IMR-90 (cell line): ENCODE measurements at regions not wholly inside any gene's neighbourhood (a gene's known extent, or its start where the extent isn't known, plus 50 kb on each side); places are given as distances from the start of the nearest gene placed in this dataset.

Experiments used
- ATAC-seq: fragments of 200-7000 bp; cut with Tn5 transposase; 2 replicates; pipeline ENCODE4 v1.9.1; 2020; ENCODE audit warnings: low read depth, mild to moderate bottlenecking, moderate library complexity
- BruUV-seq: library from RNA; stranded (reverse); fragments of 400-500 nt; replicated peaks from 2 replicates; lab custom pipeline; 2021; lab: Mats Ljungman, UMichigan
- CTCF ChIA-PET: fragments of 300-600 bp; formaldehyde crosslinking; extraction: SDS; loops from one replicate; lab custom pipeline; 2021; ENCODE audit warnings: antibody characterized with exemption; lab: Yijun Ruan, JAX
- POLR2A ChIA-PET: fragments of 300-600 bp; sonication (Branson Sonifier 250); formaldehyde crosslinking; loops from one replicate; lab custom pipeline; 2022; ENCODE audit warnings: antibody characterized with exemption; ENCODE audit not compliant: unreplicated experiment; lab: Charles Lee
- DNase-seq: peaks from one replicate; pipeline ENCODE4 v3.0.0; 2013
- H2AFZ ChIP-seq: replicated peaks from 2 replicates; pipeline ENCODE3; 2013; ENCODE audit warnings: low read length, mild to moderate bottlenecking; ENCODE audit not compliant: poor library complexity
- H2AK5ac ChIP-seq: 2 replicates; pipeline ENCODE4 v1.6.1; 2013; ENCODE audit warnings: low read depth, low read length, inconsistent platforms
- H2AK9ac ChIP-seq: replicated peaks from 2 replicates; pipeline ENCODE3; 2013; ENCODE audit warnings: mild to moderate bottlenecking, low read depth, low read length, moderate library complexity; ENCODE audit not compliant: poor library complexity
- H2BK120ac ChIP-seq: 2 replicates; pipeline ENCODE4 v1.6.1; 2013; ENCODE audit warnings: low read depth, low read length, inconsistent platforms
- H2BK15ac ChIP-seq: 3 replicates; pipeline ENCODE4 v1.6.1; 2013; ENCODE audit warnings: low read depth, low read length, inconsistent platforms
- H2BK20ac ChIP-seq: 2 replicates; pipeline ENCODE4 v1.6.1; 2013; ENCODE audit warnings: low read depth, mild to moderate bottlenecking, inconsistent platforms, low read length, moderate library complexity
- H2BK5ac ChIP-seq: 2 replicates; pipeline ENCODE4 v1.6.1; 2013; ENCODE audit warnings: mild to moderate bottlenecking, low read depth, low read length, inconsistent platforms; ENCODE audit not compliant: poor library complexity, severe bottlenecking
- H3K14ac ChIP-seq: replicated peaks from 2 replicates; pipeline ENCODE4 v1.6.1; 2013; ENCODE audit warnings: low read depth, low read length, inconsistent platforms
- H3K18ac ChIP-seq: 2 replicates; pipeline ENCODE4 v1.6.1; 2013; ENCODE audit warnings: low read depth, low read length, control low read depth
- H3K23ac ChIP-seq: 2 replicates; pipeline ENCODE4 v1.6.1; 2013; ENCODE audit warnings: low read depth, low read length, inconsistent platforms
- H3K27ac ChIP-seq: 2 replicates; pipeline ENCODE4 v1.5.1; 2013; ENCODE audit warnings: mild to moderate bottlenecking, control low read depth, low read length; ENCODE audit not compliant: insufficient read depth
- H3K27me3 ChIP-seq: 2 replicates; pipeline ENCODE4 v1.6.1; 2013; ENCODE audit warnings: low read length; ENCODE audit not compliant: control insufficient read depth, insufficient read depth
- H3K36me3 ChIP-seq: 2 replicates; pipeline ENCODE4 v1.6.1; 2013; ENCODE audit warnings: low read length, mixed read lengths; ENCODE audit not compliant: control insufficient read depth, insufficient read depth
- H3K4ac ChIP-seq: 2 replicates; pipeline ENCODE4 v1.6.1; 2013; ENCODE audit warnings: low read depth, low read length, inconsistent platforms
- H3K4me1 ChIP-seq: 2 replicates; pipeline ENCODE4 v1.6.1; 2013; ENCODE audit warnings: low read length, mixed read lengths; ENCODE audit not compliant: control insufficient read depth, insufficient read depth
- H3K4me2 ChIP-seq: 2 replicates; pipeline ENCODE4 v1.6.1; 2013; ENCODE audit warnings: low read depth, mild to moderate bottlenecking, control low read depth, low read length, moderate library complexity
- H3K4me3 ChIP-seq: 2 replicates; pipeline ENCODE4 v1.5.1; 2013; ENCODE audit warnings: low read depth, mild to moderate bottlenecking, control low read depth, low read length, moderate library complexity; ENCODE audit not compliant: insufficient read depth
- H3K56ac ChIP-seq: 2 replicates; pipeline ENCODE4 v1.6.1; 2013; ENCODE audit warnings: low read length, inconsistent platforms; ENCODE audit not compliant: insufficient read depth; ENCODE audit errors: extremely low read depth
- H3K79me1 ChIP-seq, 2 experiments: 2 replicates each; pipeline ENCODE4 v1.6.1; 2013; ENCODE audit warnings: low read length in 2 of 2, inconsistent platforms in 1 of 2, low read depth in 1 of 2
- H3K9ac ChIP-seq: 2 replicates; pipeline ENCODE4 v1.6.1; 2013; ENCODE audit warnings: low read depth, low read length, control low read depth
- H3K9me1 ChIP-seq: 2 replicates; pipeline ENCODE4 v1.6.1; 2013; ENCODE audit warnings: low read length, inconsistent platforms; ENCODE audit not compliant: insufficient read depth
- H3K9me3 ChIP-seq: 2 replicates; pipeline ENCODE4 v1.6.1; 2013; ENCODE audit warnings: low read length; ENCODE audit not compliant: control insufficient read depth, insufficient read depth
- H4K20me1 ChIP-seq: 2 replicates; pipeline ENCODE4 v1.6.1; 2013; ENCODE audit warnings: low read length, inconsistent platforms; ENCODE audit not compliant: insufficient read depth
- H4K5ac ChIP-seq: 2 replicates; pipeline ENCODE4 v1.6.1; 2013; ENCODE audit warnings: mild to moderate bottlenecking, low read depth, low read length, control low read depth
- H4K8ac ChIP-seq, 2 experiments: 2 replicates each; pipeline ENCODE4 v1.6.1; 2013; ENCODE audit warnings: low read depth in 2 of 2, low read length in 2 of 2, control low read depth in 1 of 2, inconsistent platforms in 1 of 2
- H4K91ac ChIP-seq: 2 replicates; pipeline ENCODE4 v1.6.1; 2013; ENCODE audit warnings: low read depth, low read length, inconsistent platforms; ENCODE audit not compliant: insufficient read depth
- BHLHE40 ChIP-seq: fragments of 150-350 bp; IDR thresholded peaks from 2 replicates; pipeline ENCODE4 v1.6.1; 2016; ENCODE audit warnings: mild to moderate bottlenecking, low read depth, low read length
- CEBPB ChIP-seq: IDR thresholded peaks from 2 replicates; pipeline ENCODE4 v1.6.1; 2012; ENCODE audit warnings: low read depth, low read length, improper control_type of control experiment
- CHD1 ChIP-seq: IDR thresholded peaks from 2 replicates; pipeline ENCODE4 v1.6.1; 2012; ENCODE audit warnings: low read depth, low read length, improper control_type of control experiment
- FOS ChIP-seq: fragments of 150-350 bp; IDR thresholded peaks from 2 replicates; pipeline ENCODE4 v1.6.1; 2016; ENCODE audit warnings: low read depth, low read length
- MAFK ChIP-seq: IDR thresholded peaks from 2 replicates; pipeline ENCODE4 v1.6.1; 2012; ENCODE audit warnings: low read depth, low read length, improper control_type of control experiment
- MAZ ChIP-seq: IDR thresholded peaks from 2 replicates; pipeline ENCODE4 v1.6.1; 2012; ENCODE audit warnings: low read depth, mild to moderate bottlenecking, low read length, improper control_type of control experiment, moderate library complexity, borderline replicate concordance
- MXI1 ChIP-seq: IDR thresholded peaks from 2 replicates; pipeline ENCODE4 v1.6.1; 2012; ENCODE audit warnings: low read depth, mild to moderate bottlenecking, low read length, moderate library complexity, borderline replicate concordance
- NFE2L2 ChIP-seq: fragments of 150-350 bp; IDR thresholded peaks from 2 replicates; pipeline ENCODE4 v1.6.1; 2016; ENCODE audit warnings: low read depth, mild to moderate bottlenecking, low read length
- POLR2A ChIP-seq: IDR thresholded peaks from 2 replicates; pipeline ENCODE4 v1.6.1; 2012; ENCODE audit warnings: mild to moderate bottlenecking, low read depth, low read length
- RAD21 ChIP-seq: IDR thresholded peaks from 2 replicates; pipeline ENCODE4 v1.6.1; 2012; ENCODE audit warnings: low read length, improper control_type of control experiment
- RCOR1 ChIP-seq: IDR thresholded peaks from 2 replicates; pipeline ENCODE4 v1.6.1; 2012; ENCODE audit warnings: mild to moderate bottlenecking, low read length, improper control_type of control experiment; ENCODE audit not compliant: insufficient replicate concordance
- RFX5 ChIP-seq: IDR thresholded peaks from 2 replicates; pipeline ENCODE4 v1.8.0; 2012; ENCODE audit warnings: low read depth, mild to moderate bottlenecking, low read length, moderate library complexity
- SMC3 ChIP-seq: fragments of 150-350 bp; IDR thresholded peaks from 2 replicates; pipeline ENCODE4 v1.6.1; 2016; ENCODE audit warnings: low read depth, mild to moderate bottlenecking, antibody characterized with exemption, low read length, moderate library complexity
- WGBS, 2 experiments: methylation state at CpG; one replicate each; pipeline versions ENCODE4 v1.1.5 to v1.1.7; 2013; ENCODE audit warnings: missing lambda C conversion rate in 2 of 2; ENCODE audit not compliant: insufficient read length in 1 of 2; ENCODE audit errors: extremely low coverage in 2 of 2; 5-methylcytosine and 5-hydroxymethylcytosine counted together
- dilution Hi-C: fragments of 300-500 bp; cut with HindIII; formaldehyde crosslinking; loops from one replicate; pipeline ENCODE4 v1.14.3; 2018; ENCODE audit warnings: low sequenced_read_pairs; ENCODE audit not compliant: unreplicated experiment
- in situ Hi-C: fragments of 300-500 bp; cut with MboI; formaldehyde crosslinking; loops from 3 replicates; pipeline ENCODE4 v1.14.3; 2019; ENCODE audit warnings: low sequenced_read_pairs, inconsistent platforms, mixed read lengths
- intact Hi-C: fragments of 100-400 bp; cut with micrococcal nuclease; formaldehyde crosslinking; loops from 2 replicates; pipeline ENCODE4 v1.10.0; 2022
- TF ChIP-seq, protein P1 (sequence below): fragments of 150-350 bp; IDR thresholded peaks from 2 replicates; pipeline ENCODE4 v1.6.1; 2016; ENCODE audit warnings: low read depth, mild to moderate bottlenecking, low read length, moderate library complexity, borderline replicate concordance
- TF ChIP-seq, protein P2 (sequence below): conservative IDR thresholded peaks from 2 replicates; pipeline ENCODE4 v1.5.1; 2012; ENCODE audit warnings: mild to moderate bottlenecking, low read depth, low read length, improper control_type of control experiment
- TF ChIP-seq, protein P3 (sequence below): fragments of 150-350 bp; IDR thresholded peaks from 2 replicates; pipeline ENCODE4 v1.6.1; 2017; ENCODE audit warnings: mild to moderate bottlenecking, antibody characterized with exemption, low read length, low read depth

DNA sequence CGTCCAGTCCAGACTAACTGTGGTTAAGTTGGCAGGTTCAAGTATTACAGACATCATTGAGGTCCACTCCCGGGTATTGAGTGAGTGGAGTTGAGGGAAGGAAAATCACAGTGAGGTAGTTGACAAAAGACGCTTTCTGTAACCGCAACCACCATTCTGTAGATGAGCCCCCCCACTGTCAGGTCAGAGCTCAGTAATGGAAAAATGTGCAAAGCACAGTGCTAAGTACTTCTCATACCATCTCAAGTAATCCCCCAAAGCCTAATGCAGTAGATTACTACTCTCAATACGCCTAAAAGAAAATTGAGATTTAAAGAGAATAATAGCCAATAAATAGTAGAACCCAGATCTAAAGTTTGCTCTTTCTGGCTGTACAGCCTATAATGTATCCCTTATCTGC lies 522.8 kb downstream of the LMO4 start:
- H4K8ac ChIP-seq = no peak overlapping the region
- no peak overlapping the region for H3K23ac ChIP-seq
- in situ Hi-C loops = no loop called here
- H3K4me1 ChIP-seq = peaks cover 2% of the 10 kb centered on the region
- no peak overlapping the region for H4K91ac ChIP-seq
- H3K9ac ChIP-seq = no peak overlapping the region
- H3K18ac ChIP-seq = no peak overlapping the region
- no peak overlapping the region for H3K4ac ChIP-seq
- H2BK20ac ChIP-seq = no peak overlapping the region
- H2BK15ac ChIP-seq = no peak overlapping the region
- BruUV-seq = no TSS peak
- ChIA-PET CTCF (no interaction called here), POLR2A (no interaction called here)
- H2BK120ac ChIP-seq = no peak overlapping the region
- intact Hi-C loops = no loop called here
- no peak overlapping the region for H2AFZ ChIP-seq
- H3K27ac ChIP-seq = no peak overlapping the region
- dilution Hi-C loops = no loop called here
- TF ChIP-seq NFE2L2 = no peak
- TF ChIP-seq POLR2A = no peak
- no peak for TF ChIP-seq SMC3
- TF ChIP-seq, protein P1, sequence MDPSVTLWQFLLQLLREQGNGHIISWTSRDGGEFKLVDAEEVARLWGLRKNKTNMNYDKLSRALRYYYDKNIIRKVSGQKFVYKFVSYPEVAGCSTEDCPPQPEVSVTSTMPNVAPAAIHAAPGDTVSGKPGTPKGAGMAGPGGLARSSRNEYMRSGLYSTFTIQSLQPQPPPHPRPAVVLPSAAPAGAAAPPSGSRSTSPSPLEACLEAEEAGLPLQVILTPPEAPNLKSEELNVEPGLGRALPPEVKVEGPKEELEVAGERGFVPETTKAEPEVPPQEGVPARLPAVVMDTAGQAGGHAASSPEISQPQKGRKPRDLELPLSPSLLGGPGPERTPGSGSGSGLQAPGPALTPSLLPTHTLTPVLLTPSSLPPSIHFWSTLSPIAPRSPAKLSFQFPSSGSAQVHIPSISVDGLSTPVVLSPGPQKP = no peak
- TF ChIP-seq, protein P2, sequence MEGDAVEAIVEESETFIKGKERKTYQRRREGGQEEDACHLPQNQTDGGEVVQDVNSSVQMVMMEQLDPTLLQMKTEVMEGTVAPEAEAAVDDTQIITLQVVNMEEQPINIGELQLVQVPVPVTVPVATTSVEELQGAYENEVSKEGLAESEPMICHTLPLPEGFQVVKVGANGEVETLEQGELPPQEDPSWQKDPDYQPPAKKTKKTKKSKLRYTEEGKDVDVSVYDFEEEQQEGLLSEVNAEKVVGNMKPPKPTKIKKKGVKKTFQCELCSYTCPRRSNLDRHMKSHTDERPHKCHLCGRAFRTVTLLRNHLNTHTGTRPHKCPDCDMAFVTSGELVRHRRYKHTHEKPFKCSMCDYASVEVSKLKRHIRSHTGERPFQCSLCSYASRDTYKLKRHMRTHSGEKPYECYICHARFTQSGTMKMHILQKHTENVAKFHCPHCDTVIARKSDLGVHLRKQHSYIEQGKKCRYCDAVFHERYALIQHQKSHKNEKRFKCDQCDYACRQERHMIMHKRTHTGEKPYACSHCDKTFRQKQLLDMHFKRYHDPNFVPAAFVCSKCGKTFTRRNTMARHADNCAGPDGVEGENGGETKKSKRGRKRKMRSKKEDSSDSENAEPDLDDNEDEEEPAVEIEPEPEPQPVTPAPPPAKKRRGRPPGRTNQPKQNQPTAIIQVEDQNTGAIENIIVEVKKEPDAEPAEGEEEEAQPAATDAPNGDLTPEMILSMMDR = no peak
- TF ChIP-seq FOS = no peak
- TF ChIP-seq CEBPB = no peak
- TF ChIP-seq, protein P3, sequence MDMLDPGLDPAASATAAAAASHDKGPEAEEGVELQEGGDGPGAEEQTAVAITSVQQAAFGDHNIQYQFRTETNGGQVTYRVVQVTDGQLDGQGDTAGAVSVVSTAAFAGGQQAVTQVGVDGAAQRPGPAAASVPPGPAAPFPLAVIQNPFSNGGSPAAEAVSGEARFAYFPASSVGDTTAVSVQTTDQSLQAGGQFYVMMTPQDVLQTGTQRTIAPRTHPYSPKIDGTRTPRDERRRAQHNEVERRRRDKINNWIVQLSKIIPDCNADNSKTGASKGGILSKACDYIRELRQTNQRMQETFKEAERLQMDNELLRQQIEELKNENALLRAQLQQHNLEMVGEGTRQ = no peak
- no peak for TF ChIP-seq MAZ
- no peak for TF ChIP-seq BHLHE40
- TF ChIP-seq CHD1 = no peak
- no peak for TF ChIP-seq RAD21
- no peak for TF ChIP-seq RFX5
- no peak for TF ChIP-seq MXI1
- TF ChIP-seq RCOR1 = no peak
- TF ChIP-seq MAFK = no peak
- no peaks in the 10 kb centered on the region for H3K9me3 ChIP-seq
- H3K36me3 ChIP-seq = no peaks in the 10 kb centered on the region
- no peaks in the 10 kb centered on the region; the same call in 1 of the 2 replicates for H3K9me1 ChIP-seq
- no peak overlapping the region for H3K14ac ChIP-seq
- ATAC-seq = no peak
- no CpG with 5 or more reads among the region's 5 CpGs for WGBS, 2 experiments
- DNase-seq = no peak
- no peak overlapping the region for H3K4me3 ChIP-seq
- H3K4me2 ChIP-seq = no peak overlapping the region
- H3K27me3 ChIP-seq = no peaks in the 10 kb centered on the region
- no peak overlapping the region for H2BK5ac ChIP-seq
- no peak overlapping the region for H4K5ac ChIP-seq
- no peak overlapping the region for H3K56ac ChIP-seq
- H2AK9ac ChIP-seq = no peak overlapping the region
- no peaks in the 10 kb centered on the region for H4K20me1 ChIP-seq
- no peaks in the 10 kb centered on the region for H3K79me1 ChIP-seq
- H2AK5ac ChIP-seq = no peak overlapping the region
